ENCODE measurements at regions not wholly inside any gene's neighbourhood (a gene's known extent, or its start where the extent isn't known, plus 50 kb on each side); places are given as distances from the start of the nearest gene placed in this dataset.

GRCh38 chr12:74105434-74105833 is 432.2 kb upstream of the ATXN7L3B start:
- H3K27me3 ChIP-seq (ENCODE audit: control insufficient read depth, insufficient read depth, low read length): no peaks in the 10 kb centered on the region
- no peak for DNase-seq (ENCODE audit: low read depth)
- TF ChIP-seq CTCF (IDR thresholded peaks at IDR 0.05; ENCODE audit: insufficient read depth, low read length, poor library complexity, severe bottlenecking): no peak

GRCh38 chr12:74108729-74109128 is 428.9 kb upstream of the ATXN7L3B start:
- Histone ChIP-seq H3K4me3 (ENCODE audit: low read depth, low read length) (no peak overlapping the region), H3K36me3 (ENCODE audit: control insufficient read depth, insufficient read depth, low read length) (no peaks in the 10 kb centered on the region), H3K27me3 (ENCODE audit: control insufficient read depth, insufficient read depth, low read length) (no peaks in the 10 kb centered on the region)
- DNase-seq (ENCODE audit: low read depth): no peak
- no peak for TF ChIP-seq CTCF (IDR thresholded peaks at IDR 0.05; ENCODE audit: insufficient read depth, low read length, poor library complexity, severe bottlenecking)

More at GRCh38 chr12:74105434-74105833, 432.2 kb upstream of the ATXN7L3B start:
- H3K36me3 ChIP-seq (ENCODE audit: control insufficient read depth, insufficient read depth, low read length): no peaks in the 10 kb centered on the region
- no peak overlapping the region for H3K4me3 ChIP-seq (ENCODE audit: low read depth, low read length)

GRCh38 chr12:74111688-74112360 is 425.8 kb upstream of the ATXN7L3B start:
- H3K4me3 ChIP-seq (ENCODE audit: low read depth, low read length): no peak overlapping the region
- peak; percentile 56 for TF ChIP-seq CTCF (IDR thresholded peaks at IDR 0.05; ENCODE audit: insufficient read depth, low read length, poor library complexity, severe bottlenecking)
- DNase-seq (ENCODE audit: low read depth): no peak

GRCh38 chr12:74119811-74120362 is 417.7 kb upstream of the ATXN7L3B start:
- no peaks in the 10 kb centered on the region for H3K36me3 ChIP-seq (ENCODE audit: control insufficient read depth, insufficient read depth, low read length)
- no peak for TF ChIP-seq CTCF (IDR thresholded peaks at IDR 0.05; ENCODE audit: insufficient read depth, low read length, poor library complexity, severe bottlenecking)
- H3K4me3 ChIP-seq (ENCODE audit: low read depth, low read length): no peak overlapping the region
- no peak for DNase-seq (ENCODE audit: low read depth)
- no peaks in the 10 kb centered on the region for H3K27me3 ChIP-seq (ENCODE audit: control insufficient read depth, insufficient read depth, low read length)

More at GRCh38 chr12:74111688-74112360, 425.8 kb upstream of the ATXN7L3B start:
- Histone ChIP-seq H3K27me3 (ENCODE audit: control insufficient read depth, insufficient read depth, low read length) (no peaks in the 10 kb centered on the region), H3K36me3 (ENCODE audit: control insufficient read depth, insufficient read depth, low read length) (no peaks in the 10 kb centered on the region)

- Histone ChIP-seq H3K36me3 (ENCODE audit: control insufficient read depth, insufficient read depth, low read length) (no peaks in the 10 kb centered on the region), H3K4me3 (ENCODE audit: low read depth, low read length) (no peak overlapping the region), H3K27me3 (ENCODE audit: control insufficient read depth, insufficient read depth, low read length) (no peaks in the 10 kb centered on the region)
- DNase-seq (ENCODE audit: low read depth): no peak
- TF ChIP-seq CTCF (IDR thresholded peaks at IDR 0.05; ENCODE audit: insufficient read depth, low read length, poor library complexity, severe bottlenecking): no peak
These were observed 417.0 kb upstream of the ATXN7L3B start for GRCh38 chr12:74120644-74121043.

- no peak for DNase-seq (ENCODE audit: low read depth)
- no peak for TF ChIP-seq CTCF (IDR thresholded peaks at IDR 0.05; ENCODE audit: insufficient read depth, low read length, poor library complexity, severe bottlenecking)
- H3K4me3 ChIP-seq (ENCODE audit: low read depth, low read length): no peak overlapping the region
- H3K27me3 ChIP-seq (ENCODE audit: control insufficient read depth, insufficient read depth, low read length): no peaks in the 10 kb centered on the region
- no peaks in the 10 kb centered on the region for H3K36me3 ChIP-seq (ENCODE audit: control insufficient read depth, insufficient read depth, low read length)
These were observed 407.9 kb upstream of the ATXN7L3B start for GRCh38 chr12:74129702-74130101.

Measured in kidney epithelial cell (primary cell).